DOHH2 (cell line): ENCODE measurements at regions not wholly inside any gene's neighbourhood (a gene's known extent, or its start where the extent isn't known, plus 50 kb on each side); places are given as distances from the start of the nearest gene placed in this dataset.

Experiments used
- EZH2phosphoT487 ChIP-seq: fragments of 200-600 bp; sonication (generic); IDR thresholded peaks from 2 replicates; pipeline ENCODE4 v1.6.1; 2017; ENCODE audit warnings: borderline replicate concordance, mild to moderate bottlenecking, antibody characterized with exemption, low read length, moderate library complexity, mixed read lengths
- TF ChIP-seq, protein P1 (sequence below): fragments of 200-600 bp; sonication (generic); IDR thresholded peaks from one replicate; pipeline ENCODE4 v1.5.1; 2014; ENCODE audit warnings: antibody characterized with exemption, mild to moderate bottlenecking, low read depth, low read length; ENCODE audit not compliant: poor library complexity, severe bottlenecking

DNA sequence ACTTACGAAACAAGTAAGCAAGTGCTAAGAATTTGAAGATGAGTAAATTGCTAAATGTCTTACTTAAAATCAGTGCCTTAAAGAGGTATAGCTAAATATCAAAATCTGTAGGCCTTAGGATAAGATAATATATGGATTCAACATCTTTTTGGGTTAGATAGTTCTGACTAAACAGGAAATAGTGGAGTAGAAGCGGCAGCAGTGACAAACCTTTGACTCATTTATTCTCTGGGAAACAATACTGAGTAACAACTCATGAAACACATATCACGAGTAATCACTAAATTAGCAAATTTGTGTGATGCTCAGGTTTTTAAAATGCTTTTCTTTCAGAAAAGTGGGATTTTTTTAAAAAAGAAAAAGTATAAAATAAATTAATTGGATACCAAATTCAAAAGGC is 762.1 kb upstream of the TYRP1 start:
- TF ChIP-seq, protein P1, sequence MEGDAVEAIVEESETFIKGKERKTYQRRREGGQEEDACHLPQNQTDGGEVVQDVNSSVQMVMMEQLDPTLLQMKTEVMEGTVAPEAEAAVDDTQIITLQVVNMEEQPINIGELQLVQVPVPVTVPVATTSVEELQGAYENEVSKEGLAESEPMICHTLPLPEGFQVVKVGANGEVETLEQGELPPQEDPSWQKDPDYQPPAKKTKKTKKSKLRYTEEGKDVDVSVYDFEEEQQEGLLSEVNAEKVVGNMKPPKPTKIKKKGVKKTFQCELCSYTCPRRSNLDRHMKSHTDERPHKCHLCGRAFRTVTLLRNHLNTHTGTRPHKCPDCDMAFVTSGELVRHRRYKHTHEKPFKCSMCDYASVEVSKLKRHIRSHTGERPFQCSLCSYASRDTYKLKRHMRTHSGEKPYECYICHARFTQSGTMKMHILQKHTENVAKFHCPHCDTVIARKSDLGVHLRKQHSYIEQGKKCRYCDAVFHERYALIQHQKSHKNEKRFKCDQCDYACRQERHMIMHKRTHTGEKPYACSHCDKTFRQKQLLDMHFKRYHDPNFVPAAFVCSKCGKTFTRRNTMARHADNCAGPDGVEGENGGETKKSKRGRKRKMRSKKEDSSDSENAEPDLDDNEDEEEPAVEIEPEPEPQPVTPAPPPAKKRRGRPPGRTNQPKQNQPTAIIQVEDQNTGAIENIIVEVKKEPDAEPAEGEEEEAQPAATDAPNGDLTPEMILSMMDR: no peak
- no peak for TF ChIP-seq EZH2phosphoT487
